Ovary (tissue), 3 donors: ENCODE measurements at regions not wholly inside any gene's neighbourhood (a gene's known extent, or its start where the extent isn't known, plus 50 kb on each side); places are given as distances from the start of the nearest gene placed in this dataset.

Source experiments
- POLR2A ChIP-seq: fragments of 450-650 bp; IDR thresholded peaks from one replicate; pipeline ENCODE4 v1.6.1; 2017; ENCODE audit warnings: antibody characterized with exemption, mild to moderate bottlenecking, moderate library complexity
- TF ChIP-seq, protein P1 (sequence below), 3 donors: fragments of 450-650 bp in 2 of 3; fragments of 200-600 bp in 1 of 3; IDR thresholded peaks; one replicate each; pipeline versions ENCODE4 v1.5.1 to v1.8.0; 2016 to 2022; ENCODE audit warnings: antibody characterized with exemption in 3 of 3, mild to moderate bottlenecking in 1 of 3
- donor health status: DM: no; HTN: no; CAD: no.

DNA sequence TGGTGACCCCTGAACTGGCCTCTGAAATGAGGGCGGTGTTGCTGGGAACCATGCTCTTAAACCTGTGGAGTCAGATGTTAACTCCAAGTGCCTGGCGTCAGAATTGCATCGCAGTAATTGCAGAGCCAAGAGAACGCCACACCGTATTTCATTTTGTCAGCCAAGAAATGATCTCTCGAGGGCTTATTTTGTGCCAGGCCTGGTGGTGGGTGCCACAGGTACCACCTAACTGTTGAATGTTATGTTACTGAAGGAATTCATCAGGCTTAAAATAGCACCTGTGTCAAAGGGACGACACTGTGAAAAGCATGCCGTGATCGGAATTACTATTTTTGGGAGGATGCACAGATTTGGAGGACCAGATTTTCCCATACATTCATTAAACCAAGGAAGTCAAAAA, 51.9 kb upstream of the BAIAP2L1 start:
- TF ChIP-seq, protein P1, sequence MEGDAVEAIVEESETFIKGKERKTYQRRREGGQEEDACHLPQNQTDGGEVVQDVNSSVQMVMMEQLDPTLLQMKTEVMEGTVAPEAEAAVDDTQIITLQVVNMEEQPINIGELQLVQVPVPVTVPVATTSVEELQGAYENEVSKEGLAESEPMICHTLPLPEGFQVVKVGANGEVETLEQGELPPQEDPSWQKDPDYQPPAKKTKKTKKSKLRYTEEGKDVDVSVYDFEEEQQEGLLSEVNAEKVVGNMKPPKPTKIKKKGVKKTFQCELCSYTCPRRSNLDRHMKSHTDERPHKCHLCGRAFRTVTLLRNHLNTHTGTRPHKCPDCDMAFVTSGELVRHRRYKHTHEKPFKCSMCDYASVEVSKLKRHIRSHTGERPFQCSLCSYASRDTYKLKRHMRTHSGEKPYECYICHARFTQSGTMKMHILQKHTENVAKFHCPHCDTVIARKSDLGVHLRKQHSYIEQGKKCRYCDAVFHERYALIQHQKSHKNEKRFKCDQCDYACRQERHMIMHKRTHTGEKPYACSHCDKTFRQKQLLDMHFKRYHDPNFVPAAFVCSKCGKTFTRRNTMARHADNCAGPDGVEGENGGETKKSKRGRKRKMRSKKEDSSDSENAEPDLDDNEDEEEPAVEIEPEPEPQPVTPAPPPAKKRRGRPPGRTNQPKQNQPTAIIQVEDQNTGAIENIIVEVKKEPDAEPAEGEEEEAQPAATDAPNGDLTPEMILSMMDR (IDR thresholded peaks at IDR 0.05), result no peak
- TF ChIP-seq POLR2A, result no peak
